ENCODE measurements at regions not wholly inside any gene's neighbourhood (a gene's known extent, or its start where the extent isn't known, plus 50 kb on each side); places are given as distances from the start of the nearest gene placed in this dataset.
"Not testable (repeated sequence)": the region's sequence is repeated elsewhere in the genome, so short reads cannot be mapped to it uniquely, and the experiment has no call there.

- H3K4me3 ChIP-seq (ENCODE audit: low read depth, low read length); H3K9me3 ChIP-seq (ENCODE audit: control insufficient read depth, insufficient read depth, low read length); CTCF ChIA-PET; H3K27me3 ChIP-seq (ENCODE audit: control insufficient read depth, insufficient read depth, low read length); DNase-seq (ENCODE audit: low read depth, low spot score); H3K27ac ChIP-seq (ENCODE audit: low read depth, low read length); POLR2A ChIA-PET: not testable (repeated sequence)
Observed at GRCh38 chr12:9543341-9543740, 64.4 kb downstream of the KLRB1 start.

GRCh38 chr12:9542827-9543226, 64.9 kb downstream of the KLRB1 start:
- H3K27ac ChIP-seq (ENCODE audit: low read depth, low read length); POLR2A ChIA-PET; CTCF ChIA-PET; H3K4me3 ChIP-seq (ENCODE audit: low read depth, low read length); DNase-seq (ENCODE audit: low read depth, low spot score); H3K27me3 ChIP-seq (ENCODE audit: control insufficient read depth, insufficient read depth, low read length); H3K9me3 ChIP-seq (ENCODE audit: control insufficient read depth, insufficient read depth, low read length): not testable (repeated sequence)

GRCh38 chr12:9515925-9516324, 91.8 kb downstream of the KLRB1 start:
- H3K27me3 ChIP-seq (ENCODE audit: control insufficient read depth, insufficient read depth, low read length); H3K4me3 ChIP-seq (ENCODE audit: low read depth, low read length); POLR2A ChIA-PET; DNase-seq (ENCODE audit: low read depth, low spot score); H3K27ac ChIP-seq (ENCODE audit: low read depth, low read length); CTCF ChIA-PET; H3K9me3 ChIP-seq (ENCODE audit: control insufficient read depth, insufficient read depth, low read length): not testable (repeated sequence)

- H3K27me3 ChIP-seq (ENCODE audit: control insufficient read depth, insufficient read depth, low read length); CTCF ChIA-PET; H3K4me3 ChIP-seq (ENCODE audit: low read depth, low read length); H3K9me3 ChIP-seq (ENCODE audit: control insufficient read depth, insufficient read depth, low read length); POLR2A ChIA-PET; DNase-seq (ENCODE audit: low read depth, low spot score); H3K27ac ChIP-seq (ENCODE audit: low read depth, low read length): not testable (repeated sequence)
Observed at GRCh38 chr12:9512695-9513094, 95.0 kb downstream of the KLRB1 start.

- H3K9me3 ChIP-seq (ENCODE audit: control insufficient read depth, insufficient read depth, low read length); DNase-seq (ENCODE audit: low read depth, low spot score); H3K27me3 ChIP-seq (ENCODE audit: control insufficient read depth, insufficient read depth, low read length); CTCF ChIA-PET; H3K27ac ChIP-seq (ENCODE audit: low read depth, low read length); POLR2A ChIA-PET; H3K4me3 ChIP-seq (ENCODE audit: low read depth, low read length): not testable (repeated sequence)
Observed at GRCh38 chr12:9510392-9511011, 97.2 kb downstream of the KLRB1 start.

GRCh38 chr12:9509464-9510161, 98.1 kb downstream of the KLRB1 start:
- POLR2A ChIA-PET = no interaction called here
- TF ChIP-seq CTCF (IDR thresholded peaks at IDR 0.05; ENCODE audit: low read depth, low read length) = no peak
- no peaks in the 10 kb centered on the region for H3K9me3 ChIP-seq (ENCODE audit: control insufficient read depth, insufficient read depth, low read length)
- CTCF ChIA-PET = interaction anchor here (1.1 kb wide), 1 partner anchor 41 kb away, joined by 3 read pairs; no protein-coding TSS in a partner anchor
- peak; percentile 0 for DNase-seq (ENCODE audit: low read depth, low spot score)
- no peaks in the 10 kb centered on the region for H3K27me3 ChIP-seq (ENCODE audit: control insufficient read depth, insufficient read depth, low read length)
- H3K4me3 ChIP-seq (ENCODE audit: low read depth, low read length) = no peak overlapping the region
- H3K27ac ChIP-seq (ENCODE audit: low read depth, low read length) = no peak overlapping the region

- POLR2A ChIA-PET = no interaction called here
- DNase-seq (ENCODE audit: low read depth, low spot score) = no peak
- H3K27ac ChIP-seq (ENCODE audit: low read depth, low read length) = no peak overlapping the region
- no peak overlapping the region for H3K4me3 ChIP-seq (ENCODE audit: low read depth, low read length)
- no peak for TF ChIP-seq CTCF (IDR thresholded peaks at IDR 0.05; ENCODE audit: low read depth, low read length)
- H3K9me3 ChIP-seq (ENCODE audit: control insufficient read depth, insufficient read depth, low read length) = no peaks in the 10 kb centered on the region
- no peaks in the 10 kb centered on the region for H3K27me3 ChIP-seq (ENCODE audit: control insufficient read depth, insufficient read depth, low read length)
- CTCF ChIA-PET = no interaction called here
Observed at GRCh38 chr12:9506746-9507145, 101.0 kb downstream of the KLRB1 start.

GRCh38 chr12:9503384-9503783, 104.3 kb downstream of the KLRB1 start:
- H3K4me3 ChIP-seq (ENCODE audit: low read depth, low read length); POLR2A ChIA-PET; CTCF ChIA-PET; H3K27me3 ChIP-seq (ENCODE audit: control insufficient read depth, insufficient read depth, low read length); H3K9me3 ChIP-seq (ENCODE audit: control insufficient read depth, insufficient read depth, low read length); DNase-seq (ENCODE audit: low read depth, low spot score); H3K27ac ChIP-seq (ENCODE audit: low read depth, low read length): not testable (repeated sequence)

- H3K4me3 ChIP-seq (ENCODE audit: low read depth, low read length); POLR2A ChIA-PET; H3K27me3 ChIP-seq (ENCODE audit: control insufficient read depth, insufficient read depth, low read length); CTCF ChIA-PET; H3K9me3 ChIP-seq (ENCODE audit: control insufficient read depth, insufficient read depth, low read length); DNase-seq (ENCODE audit: low read depth, low spot score); H3K27ac ChIP-seq (ENCODE audit: low read depth, low read length): not testable (repeated sequence)
Observed at GRCh38 chr12:9502845-9503244, 104.9 kb downstream of the KLRB1 start.

GRCh38 chr12:9493325-9493724, 114.4 kb downstream of the KLRB1 start:
- H3K9me3 ChIP-seq (ENCODE audit: control insufficient read depth, insufficient read depth, low read length); DNase-seq (ENCODE audit: low read depth, low spot score); H3K4me3 ChIP-seq (ENCODE audit: low read depth, low read length); CTCF ChIA-PET; POLR2A ChIA-PET; H3K27ac ChIP-seq (ENCODE audit: low read depth, low read length); H3K27me3 ChIP-seq (ENCODE audit: control insufficient read depth, insufficient read depth, low read length): not testable (repeated sequence)
